IMR-90 (cell line): ENCODE measurements at regions not wholly inside any gene's neighbourhood (a gene's known extent, or its start where the extent isn't known, plus 50 kb on each side); places are given as distances from the start of the nearest gene placed in this dataset.
"Not testable (repeated sequence)": the region's sequence is repeated elsewhere in the genome, so short reads cannot be mapped to it uniquely, and the experiment has no call there.

Experiments
- FOS ChIP-seq: fragments of 150-350 bp; IDR thresholded peaks from 2 replicates; pipeline ENCODE4 v1.6.1; 2016; ENCODE audit warnings: low read depth, low read length
- MAZ ChIP-seq: IDR thresholded peaks from 2 replicates; pipeline ENCODE4 v1.6.1; 2012; ENCODE audit warnings: low read depth, mild to moderate bottlenecking, low read length, improper control_type of control experiment, moderate library complexity, borderline replicate concordance
- MXI1 ChIP-seq: IDR thresholded peaks from 2 replicates; pipeline ENCODE4 v1.6.1; 2012; ENCODE audit warnings: low read depth, mild to moderate bottlenecking, low read length, moderate library complexity, borderline replicate concordance
- NFE2L2 ChIP-seq: fragments of 150-350 bp; IDR thresholded peaks from 2 replicates; pipeline ENCODE4 v1.6.1; 2016; ENCODE audit warnings: low read depth, mild to moderate bottlenecking, low read length
- POLR2A ChIP-seq: IDR thresholded peaks from 2 replicates; pipeline ENCODE4 v1.6.1; 2012; ENCODE audit warnings: mild to moderate bottlenecking, low read depth, low read length
- RAD21 ChIP-seq: IDR thresholded peaks from 2 replicates; pipeline ENCODE4 v1.6.1; 2012; ENCODE audit warnings: low read length, improper control_type of control experiment
- RFX5 ChIP-seq: IDR thresholded peaks from 2 replicates; pipeline ENCODE4 v1.8.0; 2012; ENCODE audit warnings: low read depth, mild to moderate bottlenecking, low read length, moderate library complexity
- SMC3 ChIP-seq: fragments of 150-350 bp; IDR thresholded peaks from 2 replicates; pipeline ENCODE4 v1.6.1; 2016; ENCODE audit warnings: low read depth, mild to moderate bottlenecking, antibody characterized with exemption, low read length, moderate library complexity
- TF ChIP-seq, protein P1 (sequence below): conservative IDR thresholded peaks from 2 replicates; pipeline ENCODE4 v1.5.1; 2012; ENCODE audit warnings: mild to moderate bottlenecking, low read depth, low read length, improper control_type of control experiment
- TF ChIP-seq, protein P2 (sequence below): fragments of 150-350 bp; IDR thresholded peaks from 2 replicates; pipeline ENCODE4 v1.6.1; 2016; ENCODE audit warnings: low read depth, mild to moderate bottlenecking, low read length, moderate library complexity, borderline replicate concordance

DNA sequence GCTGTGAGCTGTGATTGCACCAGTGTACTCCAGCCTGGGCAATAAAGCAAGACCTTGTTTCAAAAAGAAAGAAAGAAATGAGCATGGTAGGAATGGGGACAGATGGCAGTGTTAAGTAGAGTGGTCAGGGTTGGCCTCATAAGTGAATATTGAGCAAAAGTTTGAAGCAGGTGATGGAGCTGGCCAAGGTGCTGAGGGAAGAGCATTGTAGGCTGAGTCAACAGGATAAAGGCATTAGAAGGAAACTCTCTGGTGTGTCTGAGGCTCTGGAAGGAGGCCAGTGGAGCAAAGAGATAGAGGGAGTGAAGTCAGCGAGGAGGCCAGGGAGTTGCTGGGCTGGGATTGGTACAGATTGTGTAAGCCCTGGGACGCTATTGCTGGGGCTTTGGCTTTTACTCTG is 336.1 kb downstream of the ZNF37A start:
- TF ChIP-seq, protein P1, sequence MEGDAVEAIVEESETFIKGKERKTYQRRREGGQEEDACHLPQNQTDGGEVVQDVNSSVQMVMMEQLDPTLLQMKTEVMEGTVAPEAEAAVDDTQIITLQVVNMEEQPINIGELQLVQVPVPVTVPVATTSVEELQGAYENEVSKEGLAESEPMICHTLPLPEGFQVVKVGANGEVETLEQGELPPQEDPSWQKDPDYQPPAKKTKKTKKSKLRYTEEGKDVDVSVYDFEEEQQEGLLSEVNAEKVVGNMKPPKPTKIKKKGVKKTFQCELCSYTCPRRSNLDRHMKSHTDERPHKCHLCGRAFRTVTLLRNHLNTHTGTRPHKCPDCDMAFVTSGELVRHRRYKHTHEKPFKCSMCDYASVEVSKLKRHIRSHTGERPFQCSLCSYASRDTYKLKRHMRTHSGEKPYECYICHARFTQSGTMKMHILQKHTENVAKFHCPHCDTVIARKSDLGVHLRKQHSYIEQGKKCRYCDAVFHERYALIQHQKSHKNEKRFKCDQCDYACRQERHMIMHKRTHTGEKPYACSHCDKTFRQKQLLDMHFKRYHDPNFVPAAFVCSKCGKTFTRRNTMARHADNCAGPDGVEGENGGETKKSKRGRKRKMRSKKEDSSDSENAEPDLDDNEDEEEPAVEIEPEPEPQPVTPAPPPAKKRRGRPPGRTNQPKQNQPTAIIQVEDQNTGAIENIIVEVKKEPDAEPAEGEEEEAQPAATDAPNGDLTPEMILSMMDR: not testable (repeated sequence)
- not testable (repeated sequence) for TF ChIP-seq RFX5, RAD21, NFE2L2, POLR2A, SMC3, MAZ, MXI1, FOS
- TF ChIP-seq, protein P2, sequence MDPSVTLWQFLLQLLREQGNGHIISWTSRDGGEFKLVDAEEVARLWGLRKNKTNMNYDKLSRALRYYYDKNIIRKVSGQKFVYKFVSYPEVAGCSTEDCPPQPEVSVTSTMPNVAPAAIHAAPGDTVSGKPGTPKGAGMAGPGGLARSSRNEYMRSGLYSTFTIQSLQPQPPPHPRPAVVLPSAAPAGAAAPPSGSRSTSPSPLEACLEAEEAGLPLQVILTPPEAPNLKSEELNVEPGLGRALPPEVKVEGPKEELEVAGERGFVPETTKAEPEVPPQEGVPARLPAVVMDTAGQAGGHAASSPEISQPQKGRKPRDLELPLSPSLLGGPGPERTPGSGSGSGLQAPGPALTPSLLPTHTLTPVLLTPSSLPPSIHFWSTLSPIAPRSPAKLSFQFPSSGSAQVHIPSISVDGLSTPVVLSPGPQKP: not testable (repeated sequence)
